ENCODE measurements at regions not wholly inside any gene's neighbourhood (a gene's known extent, or its start where the extent isn't known, plus 50 kb on each side); places are given as distances from the start of the nearest gene placed in this dataset.
"Not testable (repeated sequence)": the region's sequence is repeated elsewhere in the genome, so short reads cannot be mapped to it uniquely, and the experiment has no call there.

GRCh38 chr1:4062560-4062959 lies 162.5 kb upstream of the C1orf174 start:
- DNase-seq (ENCODE audit: low read depth in 2 of 3, low spot score in 2 of 3), result no peak

- no peak for DNase-seq (ENCODE audit: low read depth in 2 of 3, low spot score in 2 of 3)
These were observed 162.9 kb upstream of the C1orf174 start for GRCh38 chr1:4062992-4063391.

GRCh38 chr1:4063516-4063915 lies 163.4 kb upstream of the C1orf174 start:
- DNase-seq (ENCODE audit: low read depth in 2 of 3, low spot score in 2 of 3), result no peak

- DNase-seq (ENCODE audit: low read depth in 2 of 3, low spot score in 2 of 3), result no peak
These were observed 164.2 kb upstream of the C1orf174 start for GRCh38 chr1:4064150-4064889.

GRCh38 chr1:4066860-4067599 lies 167.0 kb upstream of the C1orf174 start:
- no peak for DNase-seq (ENCODE audit: low read depth in 2 of 3, low spot score in 2 of 3)

GRCh38 chr1:4068076-4068475 lies 168.0 kb upstream of the C1orf174 start:
- DNase-seq (ENCODE audit: low read depth in 2 of 3, low spot score in 2 of 3), result no peak

- no peak for DNase-seq (ENCODE audit: low read depth in 2 of 3, low spot score in 2 of 3)
These were observed 171.6 kb upstream of the C1orf174 start for GRCh38 chr1:4071653-4072052.

- no peak for DNase-seq (ENCODE audit: low read depth in 2 of 3, low spot score in 2 of 3)
These were observed 172.5 kb upstream of the C1orf174 start for GRCh38 chr1:4072481-4073153.

- DNase-seq (ENCODE audit: low read depth in 2 of 3, low spot score in 2 of 3), result no peak
These were observed 175.6 kb upstream of the C1orf174 start for GRCh38 chr1:4075436-4076225.

GRCh38 chr1:4076346-4076745 lies 176.3 kb upstream of the C1orf174 start:
- DNase-seq (ENCODE audit: low read depth in 2 of 3, low spot score in 2 of 3), result no peak

- DNase-seq (ENCODE audit: low read depth in 2 of 3, low spot score in 2 of 3), result not testable (repeated sequence)
These were observed 178.3 kb upstream of the C1orf174 start for GRCh38 chr1:4078091-4078962.

- no peak for DNase-seq (ENCODE audit: low read depth in 2 of 3, low spot score in 2 of 3)
These were observed 179.7 kb upstream of the C1orf174 start for GRCh38 chr1:4079815-4080214.

- DNase-seq (ENCODE audit: low read depth in 2 of 3, low spot score in 2 of 3), result no peak
These were observed 182.0 kb upstream of the C1orf174 start for GRCh38 chr1:4081806-4082711.

- DNase-seq (ENCODE audit: low read depth in 2 of 3, low spot score in 2 of 3), result no peak
These were observed 183.4 kb upstream of the C1orf174 start for GRCh38 chr1:4083231-4084047.

- no peak for DNase-seq (ENCODE audit: low read depth in 2 of 3, low spot score in 2 of 3)
These were observed 184.0 kb upstream of the C1orf174 start for GRCh38 chr1:4084048-4084431.

GRCh38 chr1:4084446-4084845 lies 184.4 kb upstream of the C1orf174 start:
- DNase-seq (ENCODE audit: low read depth in 2 of 3, low spot score in 2 of 3), result no peak

- no peak for DNase-seq (ENCODE audit: low read depth in 2 of 3, low spot score in 2 of 3)
These were observed 184.8 kb upstream of the C1orf174 start for GRCh38 chr1:4084896-4085295.

- DNase-seq (ENCODE audit: low read depth in 2 of 3, low spot score in 2 of 3), result no peak
These were observed 185.5 kb upstream of the C1orf174 start for GRCh38 chr1:4085546-4085945.
